ENCODE measurements at regions not wholly inside any gene's neighbourhood (a gene's known extent, or its start where the extent isn't known, plus 50 kb on each side); places are given as distances from the start of the nearest gene placed in this dataset.
"Not testable (repeated sequence)": the region's sequence is repeated elsewhere in the genome, so short reads cannot be mapped to it uniquely, and the experiment has no call there.

DNA sequence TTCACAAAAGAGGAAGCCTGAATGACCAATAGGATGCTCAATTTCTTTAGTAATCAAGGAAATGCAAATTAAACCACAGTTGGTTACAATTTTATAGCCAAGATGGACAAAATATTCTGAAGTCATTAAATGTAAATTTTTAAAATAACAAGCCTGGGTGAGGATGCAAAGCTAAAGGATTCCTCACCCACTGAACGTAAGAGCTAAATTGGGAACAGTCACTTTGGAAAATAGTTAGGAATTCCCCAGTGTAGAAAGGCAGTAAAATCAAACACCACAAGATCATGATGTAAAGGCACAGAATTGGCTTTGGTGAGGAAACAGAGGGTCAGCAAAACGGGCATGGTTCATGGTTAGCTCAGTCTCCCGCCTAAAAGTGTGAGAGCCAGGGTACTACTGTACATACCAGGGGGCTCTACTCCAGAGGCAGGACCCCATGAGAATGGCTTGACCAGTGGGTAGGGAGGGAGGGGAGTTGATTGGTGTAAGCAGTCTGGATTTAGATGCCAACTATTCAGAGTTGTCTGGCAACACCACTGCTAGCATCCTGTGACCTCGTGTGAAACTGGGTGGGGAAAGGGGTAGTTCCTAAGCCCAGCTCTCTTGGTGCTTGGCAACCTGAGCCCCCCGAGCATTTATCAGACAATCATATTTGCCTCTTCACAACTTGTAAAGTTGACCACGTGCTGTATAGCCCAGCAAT is 213.4 kb upstream of the EGLN3 start:
- H3K4me3 ChIP-seq (ENCODE audit: low read depth, low read length): no peak overlapping the region
- no peak for TF ChIP-seq CTCF (IDR thresholded peaks at IDR 0.05; ENCODE audit: low read depth, low read length, missing control alignments)
- no peak for DNase-seq (ENCODE audit: low read depth)
- in situ Hi-C loops (cut with HindIII; ENCODE audit: low sequenced_read_pairs): no loop called here

DNA sequence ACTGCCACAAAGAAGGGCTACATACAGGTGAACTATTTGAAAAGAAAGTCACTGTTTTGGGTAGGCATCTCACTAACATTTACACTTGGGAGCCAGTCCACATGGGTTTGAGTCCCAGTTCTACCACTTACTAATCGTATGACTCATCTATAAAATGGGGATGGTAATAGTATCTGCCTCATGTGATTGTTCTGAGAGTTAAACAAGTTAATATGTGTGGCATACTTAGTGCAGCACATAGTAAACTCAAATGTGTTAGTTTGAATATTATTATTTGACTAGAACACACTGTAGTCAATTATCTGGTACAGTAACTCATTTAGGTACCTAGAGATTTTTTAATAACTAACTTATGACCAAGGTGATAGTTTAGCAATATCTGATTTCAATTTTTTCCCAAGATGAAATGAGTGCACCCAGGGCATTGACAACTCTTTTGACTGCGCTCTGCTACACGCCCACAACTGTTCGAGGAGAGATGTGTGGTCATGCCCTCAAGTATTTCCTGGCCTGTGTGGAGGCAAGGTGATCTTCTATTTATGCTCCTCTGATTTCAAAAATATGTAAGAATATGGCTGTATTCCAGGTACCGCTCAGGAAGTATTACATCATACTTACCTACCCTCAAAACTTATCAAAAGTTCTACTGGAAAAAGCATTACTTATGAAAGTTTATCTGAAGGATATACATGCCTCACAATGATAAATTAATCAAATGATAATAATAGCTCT is 210.6 kb upstream of the EGLN3 start:
- no peak for DNase-seq (ENCODE audit: low read depth)
- no peak overlapping the region for H3K4me3 ChIP-seq (ENCODE audit: low read depth, low read length)
- TF ChIP-seq CTCF (IDR thresholded peaks at IDR 0.05; ENCODE audit: low read depth, low read length, missing control alignments): no peak
- in situ Hi-C loops (cut with HindIII; ENCODE audit: low sequenced_read_pairs): no loop called here

GRCh38 chr14:34160619-34161018 is 209.7 kb upstream of the EGLN3 start:
- TF ChIP-seq CTCF (IDR thresholded peaks at IDR 0.05; ENCODE audit: low read depth, low read length, missing control alignments): no peak

GRCh38 chr14:34157651-34158050 is 206.8 kb upstream of the EGLN3 start:
- no peak for DNase-seq (ENCODE audit: low read depth)
- no peak for TF ChIP-seq CTCF (IDR thresholded peaks at IDR 0.05; ENCODE audit: low read depth, low read length, missing control alignments)
- in situ Hi-C loops (cut with HindIII; ENCODE audit: low sequenced_read_pairs): no loop called here

More at GRCh38 chr14:34160619-34161018, 209.7 kb upstream of the EGLN3 start:
- H3K4me3 ChIP-seq (ENCODE audit: low read depth, low read length): no peak overlapping the region
- in situ Hi-C loops (cut with HindIII; ENCODE audit: low sequenced_read_pairs): no loop called here
- no peak for DNase-seq (ENCODE audit: low read depth)

DNA sequence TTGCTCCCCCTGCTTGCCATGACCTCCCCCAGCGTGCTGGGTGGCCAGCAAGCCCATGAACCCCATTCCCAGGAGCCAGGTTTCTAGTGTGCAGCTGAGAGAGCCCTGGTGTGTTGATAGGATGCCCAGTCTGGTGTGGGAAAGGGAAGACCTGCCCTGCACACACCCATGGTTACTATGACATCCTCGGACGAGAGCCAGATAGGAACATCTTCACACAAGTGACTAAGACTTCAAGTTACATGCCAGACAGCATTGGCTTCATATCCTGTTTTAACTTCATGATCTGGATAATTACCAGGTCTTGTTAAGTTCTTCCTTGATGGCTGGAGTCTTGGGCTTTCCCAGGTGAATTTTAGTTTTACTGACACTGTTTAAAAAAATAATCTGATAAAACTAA is 196.6 kb upstream of the EGLN3 start:
- TF ChIP-seq CTCF (IDR thresholded peaks at IDR 0.05; ENCODE audit: low read depth, low read length, missing control alignments): no peak
- in situ Hi-C loops (cut with HindIII; ENCODE audit: low sequenced_read_pairs): no loop called here
- no peak overlapping the region for H3K4me3 ChIP-seq (ENCODE audit: low read depth, low read length)
- no peak for DNase-seq (ENCODE audit: low read depth)

More at GRCh38 chr14:34157651-34158050, 206.8 kb upstream of the EGLN3 start:
- H3K4me3 ChIP-seq (ENCODE audit: low read depth, low read length): no peak overlapping the region

GRCh38 chr14:34140127-34140526 is 189.3 kb upstream of the EGLN3 start:
- in situ Hi-C loops (cut with HindIII; ENCODE audit: low sequenced_read_pairs); H3K4me3 ChIP-seq (ENCODE audit: low read depth, low read length); DNase-seq (ENCODE audit: low read depth): not testable (repeated sequence)

- H3K4me3 ChIP-seq (ENCODE audit: low read depth, low read length); in situ Hi-C loops (cut with HindIII; ENCODE audit: low sequenced_read_pairs): not testable (repeated sequence)
- DNase-seq (ENCODE audit: low read depth): peak; percentile 8
These were observed 188.6 kb upstream of the EGLN3 start for GRCh38 chr14:34139160-34140121.
